Epidermal melanocyte (primary cell): ENCODE measurements at regions not wholly inside any gene's neighbourhood (a gene's known extent, or its start where the extent isn't known, plus 50 kb on each side); places are given as distances from the start of the nearest gene placed in this dataset.

ENCODE experiments used
- DNase-seq: peaks from one replicate; pipeline ENCODE4 v3.0.0; 2011; ENCODE audit warnings: low spot score; ENCODE audit not compliant: insufficient read length

DNA sequence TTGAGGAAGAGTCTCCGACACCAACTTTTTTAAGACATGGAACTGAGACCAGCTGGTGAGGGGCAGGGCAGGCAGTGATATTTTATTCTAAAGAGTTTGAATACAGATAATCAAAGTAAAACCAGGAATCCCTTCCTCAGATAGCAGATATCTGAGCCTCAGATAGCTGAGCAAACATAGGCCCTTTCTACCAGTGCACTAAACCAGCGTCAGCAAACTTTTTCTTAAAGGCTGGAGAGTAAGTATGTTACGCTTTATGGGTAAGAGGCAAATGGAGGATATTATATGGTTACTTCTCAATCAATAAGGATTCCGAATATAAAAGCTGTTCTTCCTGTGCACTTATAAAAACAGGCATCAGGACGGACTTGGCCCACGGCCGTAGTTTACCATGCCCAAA, 73.9 kb downstream of the WNT5A start:
- no peak for DNase-seq

- DNase-seq = no peak
Measured at GRCh38 chr3:55412545-55412944, 74.6 kb downstream of the WNT5A start.

DNA sequence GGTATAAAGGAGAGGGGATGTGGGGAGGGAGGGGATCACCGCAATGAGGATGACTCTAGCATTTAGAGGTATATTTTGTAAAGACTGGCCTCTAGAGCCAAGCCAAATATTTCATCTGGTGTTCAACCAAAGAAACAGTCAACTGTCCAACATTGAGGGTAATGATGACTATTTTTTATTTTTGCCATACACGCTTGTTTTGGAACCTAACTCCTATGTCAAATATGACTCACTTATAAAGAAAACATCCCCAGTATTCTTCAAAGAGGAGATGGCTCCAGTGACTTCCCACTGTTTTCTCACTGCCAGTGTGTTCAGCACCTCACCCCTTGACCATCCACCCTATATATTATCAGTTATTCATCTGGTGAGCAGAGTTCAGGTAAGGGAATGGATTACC, 77.3 kb downstream of the WNT5A start:
- no peak for DNase-seq

DNA sequence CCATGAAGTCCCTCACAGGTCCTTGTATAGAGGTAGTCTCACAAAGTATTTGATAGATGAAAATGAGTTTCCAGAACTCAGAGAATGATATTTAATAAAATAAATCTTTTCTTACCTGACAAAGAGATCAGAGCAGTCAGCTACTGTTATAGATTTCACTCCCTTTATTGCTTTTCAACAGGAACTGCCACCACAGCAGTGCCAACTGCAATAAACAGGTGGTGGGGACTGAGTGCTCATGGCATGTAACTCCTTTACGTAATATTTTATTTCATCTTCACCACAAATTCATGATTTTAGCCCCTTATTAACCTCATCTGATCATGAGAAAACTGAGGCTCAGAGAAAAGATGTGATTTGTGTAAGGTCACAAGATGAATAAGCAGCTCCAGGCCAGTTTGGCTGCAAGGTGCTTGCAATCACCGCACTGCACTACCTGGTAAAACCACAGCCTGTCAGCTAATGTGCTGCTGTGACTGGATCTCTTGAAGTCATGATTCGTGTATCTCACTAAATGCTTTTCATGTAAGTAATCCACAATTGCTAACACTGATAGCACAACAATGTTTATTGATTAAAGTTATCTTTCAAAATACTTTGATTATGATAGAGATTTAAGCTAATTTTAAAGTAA, 78.8 kb downstream of the WNT5A start:
- no peak for DNase-seq

- no peak for DNase-seq
Measured at GRCh38 chr3:55407426-55407820, 79.7 kb downstream of the WNT5A start.

- no peak for DNase-seq
Measured at GRCh38 chr3:55406696-55407425, 80.2 kb downstream of the WNT5A start.

DNA sequence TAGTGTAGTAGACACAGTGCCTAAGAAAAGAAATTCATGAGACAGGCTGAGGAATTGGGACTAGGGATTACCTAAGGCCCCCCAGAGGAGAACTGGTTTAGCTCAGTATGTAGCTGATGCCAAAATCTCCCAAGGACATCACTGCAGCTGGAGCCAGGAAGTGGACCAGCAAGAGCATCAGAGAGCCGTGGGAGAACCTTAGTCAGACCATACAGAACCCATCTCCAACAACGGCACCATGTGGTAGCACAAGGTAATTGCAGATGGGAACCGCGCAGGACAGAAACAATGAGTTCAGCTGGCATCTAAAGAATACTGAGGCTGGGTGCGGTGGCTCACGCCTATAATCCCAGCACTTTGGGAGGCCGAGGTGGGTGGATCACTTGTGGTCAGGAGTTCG, 81.7 kb downstream of the WNT5A start:
- DNase-seq = no peak

GRCh38 chr3:55402886-55403609, 84.1 kb downstream of the WNT5A start:
- DNase-seq = no peak

DNA sequence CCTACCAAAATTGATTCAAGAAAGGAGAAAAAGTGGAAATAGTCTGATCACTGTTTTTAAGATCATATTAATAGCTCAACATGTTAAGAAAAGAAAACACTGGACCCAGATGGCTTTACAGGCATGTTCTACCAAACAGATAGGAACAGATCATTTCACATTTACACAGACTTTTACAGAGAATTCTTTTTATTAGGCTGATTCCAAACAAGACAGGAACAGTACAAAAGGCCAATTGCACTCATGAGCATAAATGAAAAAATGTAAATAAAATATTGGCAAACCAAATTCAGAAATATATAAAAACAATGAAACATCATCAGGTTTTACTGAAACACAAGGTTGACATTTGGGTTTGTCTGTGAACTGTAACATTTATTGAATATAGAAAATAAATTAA, 106.5 kb downstream of the WNT5A start:
- no peak for DNase-seq

DNA sequence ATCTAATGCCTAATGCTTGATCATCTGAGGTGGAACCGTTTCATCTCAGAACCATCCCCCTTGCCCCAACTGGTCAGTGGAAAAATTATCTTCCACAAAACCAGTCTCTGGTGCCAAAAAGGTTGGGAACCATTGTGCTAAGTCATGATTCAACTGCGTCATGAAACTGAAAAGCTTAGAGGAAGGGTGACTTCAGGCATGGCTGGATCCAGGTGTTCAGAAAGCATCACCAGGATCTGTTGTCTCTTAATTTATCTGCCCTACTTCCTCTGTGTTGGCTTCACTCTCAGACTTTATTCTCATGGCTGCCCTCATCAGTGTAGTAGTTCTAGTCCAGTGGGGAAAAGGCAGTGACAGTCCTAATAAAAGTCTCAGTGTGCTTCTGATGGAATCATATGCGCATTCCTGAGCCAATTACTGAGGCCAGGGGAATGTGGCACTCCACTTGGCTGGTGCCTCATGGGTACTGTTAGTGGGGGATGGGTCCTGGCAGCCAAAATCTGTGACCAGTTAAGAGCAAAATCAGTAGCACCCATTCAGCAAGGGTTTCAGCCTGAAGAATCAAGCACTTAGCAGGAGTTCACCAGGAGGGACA, 110.3 kb downstream of the WNT5A start:
- no peak for DNase-seq

GRCh38 chr3:55373423-55373822, 113.7 kb downstream of the WNT5A start:
- DNase-seq = no peak

DNA sequence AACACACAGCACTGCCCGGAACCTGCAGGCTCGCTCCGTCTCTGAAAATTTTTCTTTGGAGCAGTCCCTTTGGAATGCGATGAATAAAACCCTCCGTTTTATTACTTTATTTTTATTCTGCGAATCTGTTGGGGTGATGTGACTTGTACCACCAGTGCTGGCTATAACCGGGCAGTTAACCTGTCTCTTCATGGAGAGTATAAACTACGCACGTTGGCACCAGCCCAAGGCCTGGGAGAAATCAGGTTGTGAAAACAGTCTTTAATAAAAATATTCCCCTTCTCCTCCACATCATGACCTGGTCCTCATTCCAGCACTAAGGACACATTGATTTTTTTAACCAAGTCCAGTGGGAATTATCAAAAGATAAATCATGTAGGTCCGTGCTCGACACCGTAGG, 116.8 kb downstream of the WNT5A start:
- DNase-seq = no peak

GRCh38 chr3:55369141-55369847, 117.8 kb downstream of the WNT5A start:
- no peak for DNase-seq

- DNase-seq = no peak
Measured at GRCh38 chr3:55368366-55368765, 118.7 kb downstream of the WNT5A start.

- DNase-seq = no peak
Measured at GRCh38 chr3:55367384-55367783, 119.7 kb downstream of the WNT5A start.

DNA sequence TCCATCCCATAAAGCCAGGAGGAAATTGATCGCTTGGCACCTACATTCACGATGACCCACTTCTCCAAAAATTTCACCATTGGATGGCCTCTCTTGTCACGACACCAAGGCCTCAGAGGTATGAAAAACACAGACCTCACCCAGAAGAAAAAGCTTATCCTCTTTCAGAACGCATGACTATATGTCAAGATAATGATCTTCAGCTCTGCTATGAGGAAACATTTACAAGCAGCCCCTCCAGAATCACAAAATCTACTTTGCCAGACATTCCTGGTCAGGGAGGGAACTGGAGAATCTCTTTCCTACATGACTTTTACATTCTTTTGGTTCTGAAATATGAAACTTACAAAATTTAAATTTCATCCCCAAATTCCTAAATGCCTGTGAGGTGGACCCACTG, 122.7 kb downstream of the WNT5A start:
- no peak for DNase-seq

GRCh38 chr3:55362210-55362960, 124.7 kb downstream of the WNT5A start:
- DNase-seq = no peak

- DNase-seq = no peak
Measured at GRCh38 chr3:55357796-55358195, 129.3 kb downstream of the WNT5A start.

DNA sequence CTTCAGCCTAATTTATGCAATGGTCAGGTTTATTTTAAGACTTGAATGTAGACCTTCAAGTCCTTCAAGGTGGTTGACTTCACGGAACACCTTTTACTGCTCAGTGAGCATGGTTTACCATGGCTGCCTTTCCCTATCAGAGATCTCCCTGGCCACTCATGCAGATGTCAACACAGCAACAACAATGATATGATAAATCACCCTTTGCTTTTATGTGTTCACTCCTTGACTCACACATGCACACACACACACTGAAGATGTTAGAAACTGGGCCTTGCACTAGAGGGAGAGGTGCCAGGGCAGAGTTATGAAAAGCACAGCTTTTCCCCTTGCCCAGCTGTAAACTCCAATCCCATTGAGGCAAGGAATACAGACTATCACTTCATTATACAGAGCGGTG, 134.4 kb downstream of the WNT5A start:
- no peak for DNase-seq

DNA sequence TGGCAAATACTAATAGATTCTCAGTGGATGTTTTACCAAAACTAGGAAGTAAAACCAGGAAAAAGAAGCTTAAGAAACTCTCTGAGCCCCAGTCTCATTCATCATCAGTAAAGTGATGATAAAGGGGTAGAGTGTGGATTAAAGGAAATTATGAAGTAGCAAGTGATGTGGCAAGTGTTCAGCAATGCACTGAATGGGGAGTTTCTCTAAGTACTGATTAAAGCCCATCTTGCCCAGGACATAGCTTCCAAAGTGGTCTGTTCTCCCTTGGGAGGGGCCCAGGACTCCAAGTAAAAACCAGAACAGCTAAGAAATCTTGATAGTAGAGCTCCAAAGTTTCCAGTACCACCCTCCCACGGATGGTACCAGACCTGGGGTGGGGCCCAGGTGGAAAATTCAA, 137.3 kb downstream of the WNT5A start:
- DNase-seq = no peak
